Skeletal muscle satellite cell (primary cell): ENCODE measurements at regions not wholly inside any gene's neighbourhood (a gene's known extent, or its start where the extent isn't known, plus 50 kb on each side); places are given as distances from the start of the nearest gene placed in this dataset.
"Not testable (repeated sequence)": the region's sequence is repeated elsewhere in the genome, so short reads cannot be mapped to it uniquely, and the experiment has no call there.

ENCODE experiments used
- H3K27me3 ChIP-seq: 2 replicates; pipeline ENCODE4 v1.7.0; 2013; ENCODE audit warnings: low read length; ENCODE audit not compliant: control insufficient read depth, insufficient read depth
- H3K36me3 ChIP-seq: 2 replicates; pipeline ENCODE4 v1.7.0; 2013; ENCODE audit warnings: mild to moderate bottlenecking, control low read depth, low read length; ENCODE audit not compliant: insufficient read depth
- H3K4me1 ChIP-seq: 2 replicates; pipeline ENCODE4 v1.7.0; 2013; ENCODE audit warnings: low read length; ENCODE audit not compliant: control insufficient read depth, insufficient read depth
- H3K4me2 ChIP-seq: 2 replicates; pipeline ENCODE4 v1.7.0; 2013; ENCODE audit warnings: mild to moderate bottlenecking, low read length
- H3K4me3 ChIP-seq: 2 replicates; pipeline ENCODE4 v1.7.0; 2013; ENCODE audit warnings: low read length
- H3K9ac ChIP-seq: 2 replicates; pipeline ENCODE4 v1.7.0; 2013; ENCODE audit warnings: mild to moderate bottlenecking, low read depth, low read length, moderate library complexity
- H3K9me3 ChIP-seq: replicated peaks from 2 replicates; pipeline ENCODE4 v1.7.0; 2013; ENCODE audit warnings: mild to moderate bottlenecking, control low read depth, low read length

- peaks cover 5% of the 10 kb centered on the region for H3K9me3 ChIP-seq
- H3K36me3 ChIP-seq, result no peaks in the 10 kb centered on the region
- no peaks in the 10 kb centered on the region for H3K27me3 ChIP-seq
- no peak overlapping the region for H3K9ac ChIP-seq
- H3K4me2 ChIP-seq, result no peak overlapping the region
- H3K4me3 ChIP-seq, result no peak overlapping the region
- no peaks in the 10 kb centered on the region for H3K4me1 ChIP-seq
Observed at GRCh38 chr2:15823459-15824396, 116.6 kb upstream of the MYCN start.

GRCh38 chr2:15824467-15824866 is 115.9 kb upstream of the MYCN start:
- not testable (repeated sequence) for H3K9ac ChIP-seq, H3K9me3 ChIP-seq, H3K27me3 ChIP-seq, H3K4me2 ChIP-seq, H3K4me3 ChIP-seq, H3K36me3 ChIP-seq, H3K4me1 ChIP-seq

GRCh38 chr2:15825276-15825980 is 114.9 kb upstream of the MYCN start:
- H3K9ac ChIP-seq, result no peak overlapping the region
- no peak overlapping the region for H3K4me3 ChIP-seq
- H3K9me3 ChIP-seq, result peaks cover 5% of the 10 kb centered on the region
- H3K4me1 ChIP-seq, result no peaks in the 10 kb centered on the region
- no peaks in the 10 kb centered on the region for H3K36me3 ChIP-seq
- H3K27me3 ChIP-seq, result no peaks in the 10 kb centered on the region
- H3K4me2 ChIP-seq, result no peak overlapping the region

GRCh38 chr2:15826273-15826717 is 114.1 kb upstream of the MYCN start:
- H3K9ac ChIP-seq, result no peak overlapping the region
- no peak overlapping the region for H3K4me3 ChIP-seq
- no peaks in the 10 kb centered on the region for H3K27me3 ChIP-seq
- no peaks in the 10 kb centered on the region for H3K36me3 ChIP-seq
- peaks cover 5% of the 10 kb centered on the region for H3K9me3 ChIP-seq
- H3K4me1 ChIP-seq, result no peaks in the 10 kb centered on the region
- H3K4me2 ChIP-seq, result no peak overlapping the region

GRCh38 chr2:15827001-15827400 is 113.3 kb upstream of the MYCN start:
- no peaks in the 10 kb centered on the region for H3K4me1 ChIP-seq
- H3K4me2 ChIP-seq, result no peak overlapping the region
- H3K27me3 ChIP-seq, result no peaks in the 10 kb centered on the region
- H3K9ac ChIP-seq, result no peak overlapping the region
- no peak overlapping the region for H3K4me3 ChIP-seq
- H3K36me3 ChIP-seq, result no peaks in the 10 kb centered on the region
- H3K9me3 ChIP-seq, result peaks cover 5% of the 10 kb centered on the region

GRCh38 chr2:15828576-15828975 is 111.8 kb upstream of the MYCN start:
- H3K36me3 ChIP-seq, result no peaks in the 10 kb centered on the region
- no peak overlapping the region for H3K4me3 ChIP-seq
- no peak overlapping the region for H3K4me2 ChIP-seq
- H3K9me3 ChIP-seq, result no peaks in the 10 kb centered on the region
- H3K27me3 ChIP-seq, result no peaks in the 10 kb centered on the region
- no peaks in the 10 kb centered on the region for H3K4me1 ChIP-seq
- no peak overlapping the region for H3K9ac ChIP-seq

- Histone ChIP-seq H3K36me3 (no peaks in the 10 kb centered on the region), H3K9me3 (no peaks in the 10 kb centered on the region), H3K9ac (no peak overlapping the region), H3K4me2 (no peak overlapping the region), H3K4me1 (no peaks in the 10 kb centered on the region), H3K4me3 (no peak overlapping the region), H3K27me3 (no peaks in the 10 kb centered on the region)
Observed at GRCh38 chr2:15829091-15829801, 111.1 kb upstream of the MYCN start.

GRCh38 chr2:15829985-15830384 is 110.4 kb upstream of the MYCN start:
- Histone ChIP-seq H3K9ac (no peak overlapping the region), H3K4me1 (no peaks in the 10 kb centered on the region), H3K27me3 (no peaks in the 10 kb centered on the region), H3K4me2 (no peak overlapping the region), H3K9me3 (no peaks in the 10 kb centered on the region), H3K4me3 (no peak overlapping the region), H3K36me3 (no peaks in the 10 kb centered on the region)

- H3K9ac ChIP-seq, result no peak overlapping the region
- H3K36me3 ChIP-seq, result no peaks in the 10 kb centered on the region
- H3K9me3 ChIP-seq, result peaks cover 6% of the 10 kb centered on the region
- H3K27me3 ChIP-seq, result no peaks in the 10 kb centered on the region
- H3K4me2 ChIP-seq, result no peak overlapping the region
- H3K4me1 ChIP-seq, result no peaks in the 10 kb centered on the region
- H3K4me3 ChIP-seq, result no peak overlapping the region
Observed at GRCh38 chr2:15830937-15831549, 109.3 kb upstream of the MYCN start.

- Histone ChIP-seq H3K9me3 (peaks cover 6% of the 10 kb centered on the region), H3K36me3 (no peaks in the 10 kb centered on the region), H3K27me3 (no peaks in the 10 kb centered on the region), H3K9ac (no peak overlapping the region), H3K4me1 (no peaks in the 10 kb centered on the region), H3K4me3 (no peak overlapping the region), H3K4me2 (no peak overlapping the region)
Observed at GRCh38 chr2:15832030-15832709, 108.2 kb upstream of the MYCN start.
